OCI-LY1 (cell line): ENCODE measurements at regions not wholly inside any gene's neighbourhood (a gene's known extent, or its start where the extent isn't known, plus 50 kb on each side); places are given as distances from the start of the nearest gene placed in this dataset.

ENCODE experiments used
- CTCF ChIP-seq: fragments of 200-600 bp; sonication (generic), shearing (Covaris generic); IDR thresholded peaks from 2 replicates; pipeline ENCODE4 v1.5.1; 2017; ENCODE audit warnings: mild to moderate bottlenecking, antibody characterized with exemption, low read length, moderate library complexity, mixed read lengths
- EZH2 ChIP-seq: fragments of 200-600 bp; sonication (generic), shearing (Covaris generic); IDR thresholded peaks from 2 replicates; pipeline ENCODE4 v1.8.0; 2017; ENCODE audit warnings: borderline replicate concordance, mixed run types, mild to moderate bottlenecking, antibody characterized with exemption, low read length, moderate library complexity, mixed read lengths

GRCh38 chr2:176780348-176780747, 432.2 kb upstream of the HNRNPA3 start:
- no peak for TF ChIP-seq CTCF
- no peak for TF ChIP-seq EZH2
